ENCODE measurements at regions not wholly inside any gene's neighbourhood (a gene's known extent, or its start where the extent isn't known, plus 50 kb on each side); places are given as distances from the start of the nearest gene placed in this dataset.

- no peak overlapping the region for H3K27ac ChIP-seq
- H3K27me3 ChIP-seq: no peaks in the 10 kb centered on the region
- no peak for ATAC-seq
- H3K36me3 ChIP-seq: no peaks in the 10 kb centered on the region
- no peaks in the 10 kb centered on the region for H3K9me3 ChIP-seq
- DNase-seq: no peak
- in situ Hi-C loops (cut with MboI; ENCODE audit: low sequenced_read_pairs in 4 of 4) (loop anchor here in 1 of 4 donors (25.0 kb wide), 1 partner anchor 322 kb away; no protein-coding TSS in a partner anchor), intact Hi-C loops (cut with DNase I; ENCODE audit: low total_unique reads) (no loop called here)
- no peaks in the 10 kb centered on the region for H3K4me1 ChIP-seq
- TF ChIP-seq POLR2A (IDR thresholded peaks at IDR 0.05) (no peak), CTCF (IDR thresholded peaks at IDR 0.05 in 4 of 5, conservative IDR thresholded peaks at IDR 0.05 in 1 of 5) (no peak)
- H3K4me3 ChIP-seq: no peak overlapping the region
Observed at GRCh38 chr7:137165241-137165640, 178.3 kb downstream of the PTN start.

- no peak overlapping the region for H3K27ac ChIP-seq
- H3K27me3 ChIP-seq: no peaks in the 10 kb centered on the region
- no peaks in the 10 kb centered on the region for H3K36me3 ChIP-seq
- no peak for TF ChIP-seq POLR2A (IDR thresholded peaks at IDR 0.05)
- TF ChIP-seq CTCF (IDR thresholded peaks at IDR 0.05 in 4 of 5, conservative IDR thresholded peaks at IDR 0.05 in 1 of 5): no peak
- DNase-seq (no peak), ATAC-seq (no peak)
- no peak overlapping the region for H3K4me3 ChIP-seq
- no peaks in the 10 kb centered on the region for H3K9me3 ChIP-seq
- in situ Hi-C loops (cut with MboI; ENCODE audit: low sequenced_read_pairs in 4 of 4): loop anchor here in 1 of 4 donors (25.0 kb wide), 1 partner anchor 323 kb away; no protein-coding TSS in a partner anchor
- intact Hi-C loops (cut with DNase I; ENCODE audit: low total_unique reads): no loop called here
- H3K4me1 ChIP-seq: no peaks in the 10 kb centered on the region
Observed at GRCh38 chr7:137164251-137164650, 179.3 kb downstream of the PTN start.

- ATAC-seq: no peak
- TF ChIP-seq CTCF (IDR thresholded peaks at IDR 0.05 in 4 of 5, conservative IDR thresholded peaks at IDR 0.05 in 1 of 5): no peak
- no peak for TF ChIP-seq POLR2A (IDR thresholded peaks at IDR 0.05)
- intact Hi-C loops (cut with DNase I; ENCODE audit: low total_unique reads): no loop called here
Observed at GRCh38 chr7:137160236-137160635, 183.3 kb downstream of the PTN start.

GRCh38 chr7:137157256-137157655 lies 186.3 kb downstream of the PTN start:
- in situ Hi-C loops (cut with MboI; ENCODE audit: low sequenced_read_pairs in 4 of 4) (loop anchor here in 1 of 4 donors (25.0 kb wide), 1 partner anchor 330 kb away; no protein-coding TSS in a partner anchor), intact Hi-C loops (cut with DNase I; ENCODE audit: low total_unique reads) (no loop called here)
- no peak overlapping the region for H3K27ac ChIP-seq
- DNase-seq (no peak), ATAC-seq (no peak)
- no peak overlapping the region for H3K4me3 ChIP-seq
- H3K9me3 ChIP-seq: no peaks in the 10 kb centered on the region
- no peaks in the 10 kb centered on the region for H3K4me1 ChIP-seq
- TF ChIP-seq CTCF (IDR thresholded peaks at IDR 0.05 in 4 of 5, conservative IDR thresholded peaks at IDR 0.05 in 1 of 5) (no peak), POLR2A (IDR thresholded peaks at IDR 0.05) (no peak)
- H3K36me3 ChIP-seq: no peaks in the 10 kb centered on the region
- H3K27me3 ChIP-seq: no peaks in the 10 kb centered on the region

More at GRCh38 chr7:137160236-137160635, 183.3 kb downstream of the PTN start:
- DNase-seq: no peak
- H3K9me3 ChIP-seq: no peaks in the 10 kb centered on the region
- H3K27ac ChIP-seq: no peak overlapping the region
- H3K36me3 ChIP-seq: no peaks in the 10 kb centered on the region
- no peaks in the 10 kb centered on the region for H3K27me3 ChIP-seq
- H3K4me1 ChIP-seq: no peaks in the 10 kb centered on the region
- in situ Hi-C loops (cut with MboI; ENCODE audit: low sequenced_read_pairs in 4 of 4): loop anchor here in 1 of 4 donors (25.0 kb wide), 1 partner anchor 327 kb away; no protein-coding TSS in a partner anchor
- H3K4me3 ChIP-seq: no peak overlapping the region

- H3K27ac ChIP-seq: no peak overlapping the region
- no peak for DNase-seq
- no peaks in the 10 kb centered on the region for H3K9me3 ChIP-seq
- no peaks in the 10 kb centered on the region for H3K4me1 ChIP-seq
- no peak overlapping the region for H3K4me3 ChIP-seq
- in situ Hi-C loops (cut with MboI; ENCODE audit: low sequenced_read_pairs in 4 of 4): loop anchor here in 1 of 4 donors (25.0 kb wide), 1 partner anchor 336 kb away; no protein-coding TSS in a partner anchor
- no peak for ATAC-seq
- no peaks in the 10 kb centered on the region for H3K27me3 ChIP-seq
- intact Hi-C loops (cut with DNase I; ENCODE audit: low total_unique reads): no loop called here
- no peaks in the 10 kb centered on the region for H3K36me3 ChIP-seq
- no peak for TF ChIP-seq CTCF (IDR thresholded peaks at IDR 0.05 in 4 of 5, conservative IDR thresholded peaks at IDR 0.05 in 1 of 5)
- TF ChIP-seq POLR2A (IDR thresholded peaks at IDR 0.05): no peak
Observed at GRCh38 chr7:137151690-137152052, 191.9 kb downstream of the PTN start.
